ENCODE measurements at regions not wholly inside any gene's neighbourhood (a gene's known extent, or its start where the extent isn't known, plus 50 kb on each side); places are given as distances from the start of the nearest gene placed in this dataset.

DNA sequence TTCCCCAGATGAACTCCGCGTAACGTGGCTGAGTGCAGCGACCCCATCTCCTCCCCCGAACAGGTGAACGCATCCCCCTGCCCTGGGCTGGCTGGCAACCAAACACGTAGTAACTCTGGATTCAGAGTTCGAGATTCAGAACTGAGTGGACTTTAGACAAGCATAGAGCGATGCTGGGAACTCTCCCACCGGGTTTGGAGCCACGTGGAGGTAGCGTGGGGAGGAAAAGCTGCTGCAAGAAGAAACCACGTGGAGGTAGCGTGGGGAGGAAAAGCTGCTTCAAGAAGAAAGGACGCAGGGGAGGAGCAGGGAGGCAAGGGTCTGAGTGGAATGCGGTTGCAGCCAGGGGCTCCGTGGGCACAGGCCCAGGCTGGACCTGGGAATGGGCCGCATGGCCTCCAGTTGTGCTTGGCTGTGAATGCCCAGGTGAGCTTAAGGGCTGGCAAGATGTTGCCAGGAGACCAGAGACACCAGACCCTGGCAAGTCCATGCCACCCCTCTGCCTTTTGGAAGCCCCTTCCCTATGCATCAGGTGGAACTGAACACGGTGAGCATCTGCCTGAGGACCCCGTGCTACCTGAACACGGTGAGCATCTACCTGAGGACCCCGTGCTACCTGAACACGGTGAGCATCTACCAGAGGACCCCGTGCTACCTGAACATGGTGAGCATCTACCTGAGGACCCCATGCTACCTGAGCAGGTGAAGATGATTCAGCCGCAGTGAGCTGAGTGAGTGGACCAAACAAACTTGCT, 118.0 kb upstream of the FRMD1 start:
- ATAC-seq (ENCODE audit: low read depth), result no peak
- no peaks in the 10 kb centered on the region for H3K36me3 ChIP-seq (replicated peaks in 1 of 2; ENCODE audit: control extremely low read depth in 1 of 2, control insufficient read depth in 1 of 2, extremely low read depth in 1 of 2, insufficient read depth in 2 of 2, low read length in 1 of 2)
- TF ChIP-seq EZH2 (IDR thresholded peaks at IDR 0.05; ENCODE audit: borderline replicate concordance, insufficient read depth, low read depth, low read length, poor library complexity, severe bottlenecking), result no peak
- TF ChIP-seq, protein P1, sequence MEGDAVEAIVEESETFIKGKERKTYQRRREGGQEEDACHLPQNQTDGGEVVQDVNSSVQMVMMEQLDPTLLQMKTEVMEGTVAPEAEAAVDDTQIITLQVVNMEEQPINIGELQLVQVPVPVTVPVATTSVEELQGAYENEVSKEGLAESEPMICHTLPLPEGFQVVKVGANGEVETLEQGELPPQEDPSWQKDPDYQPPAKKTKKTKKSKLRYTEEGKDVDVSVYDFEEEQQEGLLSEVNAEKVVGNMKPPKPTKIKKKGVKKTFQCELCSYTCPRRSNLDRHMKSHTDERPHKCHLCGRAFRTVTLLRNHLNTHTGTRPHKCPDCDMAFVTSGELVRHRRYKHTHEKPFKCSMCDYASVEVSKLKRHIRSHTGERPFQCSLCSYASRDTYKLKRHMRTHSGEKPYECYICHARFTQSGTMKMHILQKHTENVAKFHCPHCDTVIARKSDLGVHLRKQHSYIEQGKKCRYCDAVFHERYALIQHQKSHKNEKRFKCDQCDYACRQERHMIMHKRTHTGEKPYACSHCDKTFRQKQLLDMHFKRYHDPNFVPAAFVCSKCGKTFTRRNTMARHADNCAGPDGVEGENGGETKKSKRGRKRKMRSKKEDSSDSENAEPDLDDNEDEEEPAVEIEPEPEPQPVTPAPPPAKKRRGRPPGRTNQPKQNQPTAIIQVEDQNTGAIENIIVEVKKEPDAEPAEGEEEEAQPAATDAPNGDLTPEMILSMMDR (IDR thresholded peaks at IDR 0.05), result no peak
- peaks cover 0 to 11% (median 0%) of the 10 kb centered on the region in 3 donors for H3K9me3 ChIP-seq (ENCODE audit: control extremely low read depth in 1 of 3, control insufficient read depth in 2 of 3, insufficient read depth in 1 of 3, low read length in 2 of 3)
- Mint-ChIP-seq H3K4me3 (no peak overlapping the region), H3K27me3 (no peaks in the 10 kb centered on the region), H3K4me1 (no peaks in the 10 kb centered on the region), H3K27ac (no peak overlapping the region), H3K9me3 (ENCODE audit: insufficient read depth) (no peaks in the 10 kb centered on the region)
- H3K79me2 ChIP-seq (ENCODE audit: control insufficient read depth, insufficient read depth, low read length), result no peaks in the 10 kb centered on the region
- no peaks in the 10 kb centered on the region for H3K4me1 ChIP-seq (ENCODE audit: control insufficient read depth in 2 of 2, insufficient read depth in 2 of 2, low read length in 2 of 2)
- no peak overlapping the region for H3K4me2 ChIP-seq (replicated peaks; ENCODE audit: low read depth, low read length, poor library complexity, severe bottlenecking)
- POLR2A ChIA-PET, result no interaction called here
- 87% methylated on average over 24 of the region's 25 CpGs for WGBS (ENCODE audit: insufficient coverage)
- H3K27me3 ChIP-seq (replicated peaks in 1 of 4; ENCODE audit: control extremely low read depth in 1 of 4, control insufficient read depth in 3 of 4, insufficient read depth in 4 of 4, low read length in 3 of 4), result no peaks in the 10 kb centered on the region
- CTCF ChIA-PET, result no interaction called here
- DNase-seq, result no peak
- intact Hi-C loops (cut with micrococcal nuclease), result no loop called here
- no peak overlapping the region for H3K27ac ChIP-seq (ENCODE audit: low read length in 2 of 2)
- no peak overlapping the region for H3K4me3 ChIP-seq (ENCODE audit: control extremely low read depth in 1 of 5, extremely low read depth in 1 of 5, insufficient read depth in 1 of 5, low read depth in 2 of 5, low read length in 4 of 5)
- H3K9ac ChIP-seq (ENCODE audit: low read length), result no peak overlapping the region
- H4K20me1 ChIP-seq (ENCODE audit: control insufficient read depth, insufficient read depth, low read length, poor library complexity, severe bottlenecking), result no peaks in the 10 kb centered on the region
- no peak overlapping the region for H2AFZ ChIP-seq (ENCODE audit: insufficient read depth, low read depth, low read length, poor library complexity, severe bottlenecking)

DNA sequence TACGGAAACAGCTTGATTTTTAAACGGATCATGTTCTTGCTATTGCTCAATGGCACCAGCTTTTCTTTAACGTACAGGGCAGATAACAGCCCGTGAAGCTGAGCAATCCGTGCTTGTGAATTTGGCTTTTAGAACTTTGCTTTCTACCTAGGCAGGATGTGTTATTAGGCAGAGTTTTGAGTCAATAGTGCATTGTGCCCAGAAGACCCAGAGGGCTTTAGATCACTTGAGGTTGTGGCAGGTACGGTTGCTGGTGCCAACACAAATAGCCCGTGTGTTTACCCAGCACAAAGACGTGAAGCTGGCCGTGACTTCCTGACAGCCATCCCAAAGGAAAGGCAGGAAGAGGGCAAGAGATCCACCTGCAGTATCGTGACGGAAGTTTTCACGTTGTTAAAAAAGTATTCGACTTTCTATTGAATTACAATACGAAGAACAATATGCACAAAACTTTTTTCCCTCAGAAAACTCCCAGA, 117.4 kb upstream of the FRMD1 start:
- H2AFZ ChIP-seq (ENCODE audit: insufficient read depth, low read depth, low read length, poor library complexity, severe bottlenecking), result no peak overlapping the region
- Mint-ChIP-seq H3K27ac (no peak overlapping the region), H3K4me3 (no peak overlapping the region), H3K27me3 (no peaks in the 10 kb centered on the region), H3K9me3 (ENCODE audit: insufficient read depth) (no peaks in the 10 kb centered on the region), H3K4me1 (no peaks in the 10 kb centered on the region)
- no peaks in the 10 kb centered on the region for H3K79me2 ChIP-seq (ENCODE audit: control insufficient read depth, insufficient read depth, low read length)
- 80% methylated on average over 14 of the region's 14 CpGs for WGBS (ENCODE audit: insufficient coverage)
- no peak for TF ChIP-seq EZH2 (IDR thresholded peaks at IDR 0.05; ENCODE audit: borderline replicate concordance, insufficient read depth, low read depth, low read length, poor library complexity, severe bottlenecking)
- TF ChIP-seq, protein P1 (IDR thresholded peaks at IDR 0.05), result no peak
- H3K36me3 ChIP-seq (replicated peaks in 1 of 2; ENCODE audit: control extremely low read depth in 1 of 2, control insufficient read depth in 1 of 2, extremely low read depth in 1 of 2, insufficient read depth in 2 of 2, low read length in 1 of 2), result no peaks in the 10 kb centered on the region
- H3K27ac ChIP-seq (ENCODE audit: low read length in 2 of 2), result no peak overlapping the region
- ATAC-seq (ENCODE audit: low read depth) (no peak), DNase-seq (no peak)
- peaks cover 0 to 11% (median 0%) of the 10 kb centered on the region in 3 donors for H3K9me3 ChIP-seq (ENCODE audit: control extremely low read depth in 1 of 3, control insufficient read depth in 2 of 3, insufficient read depth in 1 of 3, low read length in 2 of 3)
- ChIA-PET POLR2A (no interaction called here), CTCF (no interaction called here)
- no peaks in the 10 kb centered on the region for H3K27me3 ChIP-seq (replicated peaks in 1 of 4; ENCODE audit: control extremely low read depth in 1 of 4, control insufficient read depth in 3 of 4, insufficient read depth in 4 of 4, low read length in 3 of 4)
- no peak overlapping the region for H3K4me2 ChIP-seq (replicated peaks; ENCODE audit: low read depth, low read length, poor library complexity, severe bottlenecking)
- no peak overlapping the region for H3K4me3 ChIP-seq (ENCODE audit: control extremely low read depth in 1 of 5, extremely low read depth in 1 of 5, insufficient read depth in 1 of 5, low read depth in 2 of 5, low read length in 4 of 5)
- intact Hi-C loops (cut with micrococcal nuclease), result no loop called here
- no peaks in the 10 kb centered on the region for H4K20me1 ChIP-seq (ENCODE audit: control insufficient read depth, insufficient read depth, low read length, poor library complexity, severe bottlenecking)
- H3K9ac ChIP-seq (ENCODE audit: low read length), result no peak overlapping the region
- no peaks in the 10 kb centered on the region for H3K4me1 ChIP-seq (ENCODE audit: control insufficient read depth in 2 of 2, insufficient read depth in 2 of 2, low read length in 2 of 2)
